GM12874 (cell line): ENCODE measurements at regions not wholly inside any gene's neighbourhood (a gene's known extent, or its start where the extent isn't known, plus 50 kb on each side); places are given as distances from the start of the nearest gene placed in this dataset.

Experiments used
- TF ChIP-seq, protein P1 (sequence below): IDR thresholded peaks from 2 replicates; pipeline ENCODE4 v1.5.1; 2011; ENCODE audit warnings: low read depth, mild to moderate bottlenecking, control low read depth, low read length, moderate library complexity; ENCODE audit not compliant: insufficient read depth

GRCh38 chr2:186130748-186131641, 355.1 kb upstream of the ZC3H15 start:
- TF ChIP-seq, protein P1, sequence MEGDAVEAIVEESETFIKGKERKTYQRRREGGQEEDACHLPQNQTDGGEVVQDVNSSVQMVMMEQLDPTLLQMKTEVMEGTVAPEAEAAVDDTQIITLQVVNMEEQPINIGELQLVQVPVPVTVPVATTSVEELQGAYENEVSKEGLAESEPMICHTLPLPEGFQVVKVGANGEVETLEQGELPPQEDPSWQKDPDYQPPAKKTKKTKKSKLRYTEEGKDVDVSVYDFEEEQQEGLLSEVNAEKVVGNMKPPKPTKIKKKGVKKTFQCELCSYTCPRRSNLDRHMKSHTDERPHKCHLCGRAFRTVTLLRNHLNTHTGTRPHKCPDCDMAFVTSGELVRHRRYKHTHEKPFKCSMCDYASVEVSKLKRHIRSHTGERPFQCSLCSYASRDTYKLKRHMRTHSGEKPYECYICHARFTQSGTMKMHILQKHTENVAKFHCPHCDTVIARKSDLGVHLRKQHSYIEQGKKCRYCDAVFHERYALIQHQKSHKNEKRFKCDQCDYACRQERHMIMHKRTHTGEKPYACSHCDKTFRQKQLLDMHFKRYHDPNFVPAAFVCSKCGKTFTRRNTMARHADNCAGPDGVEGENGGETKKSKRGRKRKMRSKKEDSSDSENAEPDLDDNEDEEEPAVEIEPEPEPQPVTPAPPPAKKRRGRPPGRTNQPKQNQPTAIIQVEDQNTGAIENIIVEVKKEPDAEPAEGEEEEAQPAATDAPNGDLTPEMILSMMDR, result no peak

DNA sequence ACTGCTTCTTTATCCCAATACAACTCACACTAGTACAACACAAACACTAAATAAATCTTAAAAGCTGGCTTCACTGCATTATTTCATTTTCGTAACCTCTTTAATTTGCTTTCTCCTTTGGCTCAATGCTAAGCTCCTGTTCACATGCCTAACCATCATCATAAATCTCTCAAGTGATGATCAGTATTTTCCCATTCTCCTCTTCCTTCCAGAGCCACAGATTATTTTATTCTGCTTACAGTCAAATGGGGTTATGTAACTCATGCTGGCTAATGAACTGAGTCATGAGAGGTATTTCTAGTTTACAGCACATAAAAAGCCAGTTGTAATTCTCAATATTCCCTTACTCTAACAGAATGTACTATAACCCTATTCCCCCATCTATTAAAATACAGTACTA, 350.4 kb upstream of the ZC3H15 start:
- TF ChIP-seq, protein P1, result no peak

GRCh38 chr2:186136860-186137259, 349.2 kb upstream of the ZC3H15 start:
- TF ChIP-seq, protein P1, result no peak

DNA sequence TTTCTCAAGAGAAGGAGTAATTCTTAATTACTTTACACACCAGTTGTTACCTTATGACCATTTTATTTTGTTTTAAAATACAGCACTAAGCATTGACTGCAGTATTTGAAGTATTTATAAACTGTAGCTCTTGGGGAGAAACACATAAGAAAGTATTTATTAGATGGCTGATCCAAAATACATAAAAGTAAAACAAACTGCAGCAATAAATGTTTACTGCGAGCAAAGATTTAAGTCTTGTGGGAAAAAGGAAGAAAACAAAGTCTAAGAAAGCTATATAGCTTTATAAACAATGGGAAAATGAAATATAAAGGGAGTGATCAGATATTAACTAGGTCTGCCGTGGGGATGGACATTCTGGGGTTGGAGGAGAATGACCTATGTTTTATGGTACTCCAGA, 347.2 kb upstream of the ZC3H15 start:
- TF ChIP-seq, protein P1, result no peak

DNA sequence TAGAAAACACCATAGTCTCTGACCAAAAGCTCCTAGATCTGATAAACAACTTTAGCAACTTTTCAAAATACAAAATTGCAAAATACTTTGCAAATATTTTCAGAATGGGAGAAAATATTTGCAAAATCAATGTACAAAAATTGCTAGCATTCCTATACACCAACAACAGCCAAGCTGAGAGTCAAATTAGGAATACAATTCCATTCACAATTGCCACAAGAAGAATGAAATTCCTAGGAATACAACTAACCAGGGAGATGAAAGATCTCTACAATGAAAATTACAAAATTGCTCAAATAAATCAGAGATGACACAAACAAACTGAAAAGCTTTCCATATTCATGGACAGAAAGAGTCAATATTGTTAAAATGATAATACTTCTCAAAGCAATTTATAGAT, 327.0 kb upstream of the ZC3H15 start:
- TF ChIP-seq, protein P1, result no peak

- TF ChIP-seq, protein P1, result no peak
Observed at GRCh38 chr2:186164325-186164724, 321.7 kb upstream of the ZC3H15 start.

DNA sequence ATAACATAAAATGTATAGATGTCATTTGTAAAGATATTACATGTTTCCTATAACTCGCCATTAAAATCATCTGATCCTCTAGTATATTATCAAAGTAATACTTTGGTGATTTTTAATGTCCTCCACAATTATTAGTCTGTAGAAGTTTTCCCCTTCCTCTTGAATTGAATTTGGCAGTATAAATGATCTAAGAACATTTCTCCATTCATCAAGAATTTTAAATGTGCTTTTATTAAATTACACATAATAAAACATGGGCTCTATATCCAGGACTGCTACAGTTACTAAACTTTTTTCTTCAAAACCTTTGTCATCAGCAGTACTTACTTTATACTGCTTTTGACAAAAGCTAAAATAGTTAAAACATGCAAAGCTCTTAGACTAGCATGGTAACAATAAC, 315.4 kb upstream of the ZC3H15 start:
- TF ChIP-seq, protein P1, result no peak
